HepG2 (cell line): ENCODE measurements at regions not wholly inside any gene's neighbourhood (a gene's known extent, or its start where the extent isn't known, plus 50 kb on each side); places are given as distances from the start of the nearest gene placed in this dataset.

Source experiments
- ATAC-seq: fragments of 200-7000 bp; cut with Tn5 transposase; 3 replicates; pipeline ENCODE4 v1.9.1; 2020; ENCODE audit warnings: mild to moderate bottlenecking, moderate library complexity
- BruUV-seq: library from RNA; stranded (reverse); fragments of 400-500 nt; replicated peaks from 2 replicates; lab custom pipeline; 2021; lab: Mats Ljungman, UMichigan
- CTCF ChIA-PET: fragments of 300-600 bp; formaldehyde crosslinking; extraction: SDS; loops from one replicate; lab custom pipeline; 2021; ENCODE audit warnings: low total read pairs, inconsistent platforms, low intra/inter-chr PET ratio; lab: Yijun Ruan, JAX
- POLR2A ChIA-PET: fragments of 350-600 bp; sonication (Branson Sonifier 250); formaldehyde crosslinking; loops from one replicate; lab custom pipeline; 2020; ENCODE audit warnings: antibody characterized with exemption, inconsistent platforms; lab: Yijun Ruan, JAX
- DNase-seq: peaks from one replicate; pipeline ENCODE4 v3.0.0-alpha.2; 2015; ENCODE audit warnings: low spot score
- FAIRE-seq: peaks from 3 replicates; lab custom pipeline; 2011; peaks lifted over from hg19 to GRCh38; lab: Jason Lieb, UNC
- H2AFZ ChIP-seq: one replicate; pipeline ENCODE4 v1.6.1; 2011; ENCODE audit warnings: low read length, inconsistent platforms
- H3K27ac ChIP-seq: fragments of 300-600 bp; 3 replicates; pipeline ENCODE4 v1.8.0; 2011; ENCODE audit warnings: mixed run types, mild to moderate bottlenecking, mixed read lengths, low read length, inconsistent platforms; ENCODE audit not compliant: insufficient read depth; ENCODE audit errors: extremely low read length
- H3K27me3 ChIP-seq, 2 experiments: fragments of 200-600 bp in 1 of 2; 2 replicates in 1 of 2; 3 replicates in 1 of 2; pipeline versions ENCODE4 v1.6.0 to v1.8.0; 2011; ENCODE audit warnings: low read length in 2 of 2, mild to moderate bottlenecking in 2 of 2, moderate library complexity in 2 of 2, inconsistent platforms in 1 of 2; ENCODE audit not compliant: insufficient read depth in 2 of 2, control insufficient read depth in 1 of 2
- H3K36me3 ChIP-seq, 2 experiments: fragments of 200-600 bp in 1 of 2; replicated peaks in 1 of 2; 2 replicates in 1 of 2; 3 replicates in 1 of 2; pipeline versions ENCODE4 v1.5.1 to v1.8.0; 2011; ENCODE audit warnings: low read length in 2 of 2, inconsistent platforms in 1 of 2; ENCODE audit not compliant: insufficient read depth in 2 of 2, control insufficient read depth in 1 of 2
- H3K4me1 ChIP-seq: 2 replicates; pipeline ENCODE4 v1.5.1; 2012; ENCODE audit warnings: low read length, inconsistent platforms; ENCODE audit not compliant: insufficient read depth
- H3K4me2 ChIP-seq: 2 replicates; pipeline ENCODE4 v1.6.0; 2011; ENCODE audit warnings: low read depth, low read length, inconsistent platforms
- H3K4me3 ChIP-seq, 3 experiments: fragments of 200-600 bp in 1 of 3; sonication (generic), shearing (Covaris generic) in 1 of 3; replicated peaks in 1 of 3; 2 replicates each; pipeline ENCODE4 v1.5.1; 2011 to 2016; ENCODE audit warnings: low read length in 3 of 3, inconsistent platforms in 2 of 3, low read depth in 2 of 3, mild to moderate bottlenecking in 2 of 3, control low read depth in 1 of 3, mixed read lengths in 1 of 3; ENCODE audit not compliant: insufficient read depth in 1 of 3
- H3K79me2 ChIP-seq: one replicate; pipeline ENCODE4 v1.6.1; 2011; ENCODE audit warnings: low read length, inconsistent platforms; ENCODE audit not compliant: insufficient read depth
- H3K9ac ChIP-seq: 2 replicates; pipeline ENCODE4 v1.6.0; 2011; ENCODE audit warnings: mild to moderate bottlenecking, low read depth, low read length, inconsistent platforms; ENCODE audit not compliant: insufficient read depth
- H3K9me3 ChIP-seq: 2 replicates; pipeline ENCODE4 v1.5.1; 2012; ENCODE audit warnings: mild to moderate bottlenecking, low read length
- H4K20me1 ChIP-seq: 2 replicates; pipeline ENCODE4 v1.6.0; 2011; ENCODE audit warnings: inconsistent platforms, mild to moderate bottlenecking, low read length, moderate library complexity; ENCODE audit not compliant: insufficient read depth
- BRCA1 ChIP-seq: sonication (generic); formaldehyde crosslinking; IDR thresholded peaks from 2 replicates; pipeline ENCODE4 v1.4.0; 2020; ENCODE audit warnings: missing genetic modification reagents
- CREBL2 ChIP-seq: sonication (generic); formaldehyde crosslinking; IDR thresholded peaks from 2 replicates; pipeline ENCODE4 v1.8.1; 2023; ENCODE audit warnings: missing genetic modification reagents, mild to moderate bottlenecking, borderline replicate concordance
- EZH2 ChIP-seq: conservative IDR thresholded peaks from 2 replicates; pipeline ENCODE4 v1.6.1; 2012; ENCODE audit warnings: mild to moderate bottlenecking, low read depth, low read length, moderate library complexity
- HIC2 ChIP-seq: sonication (generic); formaldehyde crosslinking; IDR thresholded peaks from 2 replicates; pipeline ENCODE4 v1.9.0; 2022; ENCODE audit warnings: low read depth, missing genetic modification reagents
- MXD4 ChIP-seq: IDR thresholded peaks from 2 replicates; pipeline ENCODE4 v1.6.1; 2016; ENCODE audit warnings: mild to moderate bottlenecking, missing biosample characterization, missing genetic modification reagents
- NFIC ChIP-seq: IDR thresholded peaks from 2 replicates; pipeline ENCODE4 v1.6.1; 2012; ENCODE audit warnings: mild to moderate bottlenecking, low read length, inconsistent platforms
- NR2F1 ChIP-seq, 2 experiments: fragments of 450-650 bp in 1 of 2; formaldehyde crosslinking in 1 of 2; IDR thresholded peaks; 2 replicates each; pipeline versions ENCODE4 v1.5.0 to v1.6.1; 2016 to 2020; ENCODE audit warnings: mild to moderate bottlenecking in 1 of 2, missing compliant biosample characterization in 1 of 2, missing genetic modification reagents in 1 of 2, moderate library complexity in 1 of 2
- RCOR2 ChIP-seq: IDR thresholded peaks from 2 replicates; pipeline ENCODE4 v1.6.1; 2016; ENCODE audit warnings: missing biosample characterization, missing genetic modification reagents
- SNAI1 ChIP-seq: sonication (generic); formaldehyde crosslinking; IDR thresholded peaks from 2 replicates; pipeline ENCODE4 v1.5.0; 2020; ENCODE audit warnings: mild to moderate bottlenecking, missing genetic modification reagents, borderline replicate concordance
- ZFAT ChIP-seq: sonication (generic); formaldehyde crosslinking; conservative IDR thresholded peaks from 2 replicates; pipeline ENCODE4 v1.8.1; 2023; ENCODE audit warnings: missing genetic modification reagents, inconsistent platforms
- WGBS: methylation state at CpG from one replicate; pipeline ENCODE4 v1.1.6; 2017; ENCODE audit warnings: low lambda C conversion rate; 5-methylcytosine and 5-hydroxymethylcytosine counted together
- in situ Hi-C: cut with HindIII; loops from 2 replicates; pipeline ENCODE4 v1.10.0; 2017; ENCODE audit warnings: low pct_unique_long_range_greater_than_20kb; ENCODE audit not compliant: extremely low pct_ligation_motif_present
- intact Hi-C: fragments of 100-400 bp; cut with micrococcal nuclease; formaldehyde crosslinking; loops from one replicate; pipeline ENCODE4 v1.10.0; 2022; ENCODE audit not compliant: unreplicated experiment

- no peaks in the 10 kb centered on the region for H3K36me3 ChIP-seq
- no peak overlapping the region for H3K9ac ChIP-seq
- H3K9me3 ChIP-seq = peaks cover 9% of the 10 kb centered on the region
- ChIA-PET POLR2A (no interaction called here), CTCF (no interaction called here)
- H3K4me2 ChIP-seq = no peak overlapping the region
- 0% methylated on average over 1 of the region's 1 CpG for WGBS
- H3K27me3 ChIP-seq = no peaks in the 10 kb centered on the region
- DNase-seq = no peak
- intact Hi-C loops = no loop called here
- no peaks in the 10 kb centered on the region for H3K79me2 ChIP-seq
- no peak for ATAC-seq
- H4K20me1 ChIP-seq = no peaks in the 10 kb centered on the region
- H3K4me1 ChIP-seq = no peaks in the 10 kb centered on the region
- H3K4me3 ChIP-seq = no peak overlapping the region
- TF ChIP-seq SNAI1 = no peak
- TF ChIP-seq EZH2 = no peak
- no peak for FAIRE-seq
- H3K27ac ChIP-seq = no peak overlapping the region
- in situ Hi-C loops = no loop called here
- no TSS peak for BruUV-seq
- no peak overlapping the region for H2AFZ ChIP-seq
Measured at GRCh38 chr13:90329641-90330040, 1017.8 kb upstream of the MIR17HG start.

- no peak overlapping the region for H2AFZ ChIP-seq
- H3K9me3 ChIP-seq = peaks cover 15% of the 10 kb centered on the region
- TF ChIP-seq ZFAT (no peak), NR2F1 (CRISPR knock-in tag; IDR thresholded peaks at IDR 0.05) (no peak), RCOR2 (CRISPR knock-in tag) (no peak), NFIC (no peak), BRCA1 (no peak), MXD4 (CRISPR knock-in tag) (no peak), CREBL2 (CRISPR knock-in tag) (no peak), HIC2 (no peak)
- CTCF ChIA-PET = no interaction called here
- no TSS peak for BruUV-seq
- POLR2A ChIA-PET = no interaction called here
- no peaks in the 10 kb centered on the region for H3K4me1 ChIP-seq
- H3K79me2 ChIP-seq = no peaks in the 10 kb centered on the region
- DNase-seq (no peak), ATAC-seq (no peak), FAIRE-seq (no peak)
- H3K9ac ChIP-seq = no peak overlapping the region
- intact Hi-C loops = no loop called here
- in situ Hi-C loops = no loop called here
- H3K27me3 ChIP-seq = no peaks in the 10 kb centered on the region
- 0% methylated on average over 1 of the region's 1 CpG for WGBS
- H3K36me3 ChIP-seq = no peaks in the 10 kb centered on the region
- no peaks in the 10 kb centered on the region for H4K20me1 ChIP-seq
- no peak overlapping the region for H3K27ac ChIP-seq
- no peak overlapping the region for H3K4me3 ChIP-seq
- H3K4me2 ChIP-seq = no peak overlapping the region
Measured at GRCh38 chr13:90331974-90332373, 1015.5 kb upstream of the MIR17HG start.
